Fibroblast of the aortic adventitia (primary cell): ENCODE measurements at regions not wholly inside any gene's neighbourhood (a gene's known extent, or its start where the extent isn't known, plus 50 kb on each side); places are given as distances from the start of the nearest gene placed in this dataset.

Experiments
- DNase-seq: peaks from one replicate; pipeline ENCODE4 v3.0.0-alpha.2; 2010; ENCODE audit warnings: low read depth
- H3K4me3 ChIP-seq: 2 replicates; pipeline ENCODE4 v1.5.1; 2011; ENCODE audit warnings: low read depth, mild to moderate bottlenecking, control low read depth, low read length, moderate library complexity
- CTCF ChIP-seq: IDR thresholded peaks from 2 replicates; pipeline ENCODE4 v1.5.1; 2011; ENCODE audit warnings: mild to moderate bottlenecking, low read length, control low read depth, inconsistent platforms; ENCODE audit not compliant: insufficient read depth

- no peak for DNase-seq
- TF ChIP-seq CTCF = no peak
- H3K4me3 ChIP-seq = no peak overlapping the region
Measured at GRCh38 chr6:148617530-148617929, 129.3 kb upstream of the UST start.

- TF ChIP-seq CTCF = no peak
- DNase-seq = no peak
- no peak overlapping the region for H3K4me3 ChIP-seq
Measured at GRCh38 chr6:148619891-148620290, 126.9 kb upstream of the UST start.

- no peak for DNase-seq
- no peak overlapping the region for H3K4me3 ChIP-seq
- TF ChIP-seq CTCF = no peak
Measured at GRCh38 chr6:148620579-148621298, 126.1 kb upstream of the UST start.

GRCh38 chr6:148625609-148626008, 121.2 kb upstream of the UST start:
- DNase-seq = no peak
- no peak overlapping the region for H3K4me3 ChIP-seq
- TF ChIP-seq CTCF = no peak

- TF ChIP-seq CTCF = no peak
- no peak overlapping the region for H3K4me3 ChIP-seq
- DNase-seq = no peak
Measured at GRCh38 chr6:148628251-148628650, 118.6 kb upstream of the UST start.

- peak; percentile 76 for DNase-seq
- no peak for TF ChIP-seq CTCF
- H3K4me3 ChIP-seq = no peak overlapping the region
Measured at GRCh38 chr6:148629181-148629580, 117.6 kb upstream of the UST start.
